NCI-H146 (cell line): ENCODE measurements at regions not wholly inside any gene's neighbourhood (a gene's known extent, or its start where the extent isn't known, plus 50 kb on each side); places are given as distances from the start of the nearest gene placed in this dataset.

Experiments
- DNase-seq: peaks from one replicate; lab custom pipeline; 2025; lab: John Stamatoyannopoulos, UW

- no peak for DNase-seq
Measured at GRCh38 chr2:8197825-8198224, 484.0 kb upstream of the ID2 start.

- no peak for DNase-seq
Measured at GRCh38 chr2:8198766-8199382, 483.0 kb upstream of the ID2 start.

- DNase-seq, result no peak
Measured at GRCh38 chr2:8202132-8202531, 479.7 kb upstream of the ID2 start.

GRCh38 chr2:8203364-8203763 lies 478.5 kb upstream of the ID2 start:
- no peak for DNase-seq

- no peak for DNase-seq
Measured at GRCh38 chr2:8204711-8205110, 477.1 kb upstream of the ID2 start.

GRCh38 chr2:8209494-8209893 lies 472.4 kb upstream of the ID2 start:
- no peak for DNase-seq

GRCh38 chr2:8211384-8211783 lies 470.5 kb upstream of the ID2 start:
- no peak for DNase-seq

GRCh38 chr2:8212239-8212638 lies 469.6 kb upstream of the ID2 start:
- DNase-seq, result no peak

- DNase-seq, result no peak
Measured at GRCh38 chr2:8214036-8214615, 467.7 kb upstream of the ID2 start.

- DNase-seq, result no peak
Measured at GRCh38 chr2:8215159-8215863, 466.5 kb upstream of the ID2 start.

GRCh38 chr2:8215982-8216381 lies 465.9 kb upstream of the ID2 start:
- no peak for DNase-seq

- no peak for DNase-seq
Measured at GRCh38 chr2:8216397-8216796, 465.5 kb upstream of the ID2 start.

GRCh38 chr2:8217468-8218030 lies 464.3 kb upstream of the ID2 start:
- peak; percentile 77 for DNase-seq

GRCh38 chr2:8219096-8219495 lies 462.8 kb upstream of the ID2 start:
- no peak for DNase-seq

GRCh38 chr2:8219631-8220355 lies 462.1 kb upstream of the ID2 start:
- no peak for DNase-seq

- peak; percentile 82 for DNase-seq
Measured at GRCh38 chr2:8222979-8223694, 458.7 kb upstream of the ID2 start.

- no peak for DNase-seq
Measured at GRCh38 chr2:8223695-8224346, 458.0 kb upstream of the ID2 start.

- no peak for DNase-seq
Measured at GRCh38 chr2:8224347-8225190, 457.3 kb upstream of the ID2 start.

GRCh38 chr2:8225266-8225665 lies 456.6 kb upstream of the ID2 start:
- DNase-seq, result no peak

GRCh38 chr2:8225798-8226197 lies 456.1 kb upstream of the ID2 start:
- DNase-seq, result no peak
